ENCODE measurements at regions not wholly inside any gene's neighbourhood (a gene's known extent, or its start where the extent isn't known, plus 50 kb on each side); places are given as distances from the start of the nearest gene placed in this dataset.

GRCh38 chrX:155778844-155779553, 102.1 kb upstream of the VAMP7 start:
- TF ChIP-seq EP300 (IDR thresholded peaks at IDR 0.05): no peak
- no peak for TF ChIP-seq POLR2A (IDR thresholded peaks at IDR 0.05)

Data from ovary (tissue), 1 donor.